Subcutaneous abdominal adipose tissue (tissue), 5 donors: ENCODE measurements at regions not wholly inside any gene's neighbourhood (a gene's known extent, or its start where the extent isn't known, plus 50 kb on each side); places are given as distances from the start of the nearest gene placed in this dataset.
"Not testable (repeated sequence)": the region's sequence is repeated elsewhere in the genome, so short reads cannot be mapped to it uniquely, and the experiment has no call there.

Source experiments
- H3K27ac ChIP-seq: one replicate; pipeline ENCODE4 v1.7.0; 2013; ENCODE audit warnings: low read depth, mild to moderate bottlenecking, inconsistent platforms, low read length, moderate library complexity
- H3K27me3 ChIP-seq, 5 donors: one replicate each; pipeline ENCODE4 v1.7.0; 2013; ENCODE audit warnings: low read length in 5 of 5, inconsistent platforms in 1 of 5; ENCODE audit not compliant: control insufficient read depth in 5 of 5, insufficient read depth in 4 of 5
- H3K36me3 ChIP-seq, 5 donors: one replicate each; pipeline ENCODE4 v1.7.0; 2013; ENCODE audit warnings: low read length in 5 of 5; ENCODE audit not compliant: control insufficient read depth in 5 of 5, insufficient read depth in 5 of 5
- H3K4me1 ChIP-seq, 5 donors: one replicate each; pipeline ENCODE4 v1.7.0; 2013; ENCODE audit warnings: low read length in 5 of 5, mild to moderate bottlenecking in 3 of 5, moderate library complexity in 1 of 5; ENCODE audit not compliant: control insufficient read depth in 5 of 5, insufficient read depth in 5 of 5
- H3K4me3 ChIP-seq, 5 donors: one replicate each; pipeline ENCODE4 v1.7.0; 2013; ENCODE audit warnings: low read length in 5 of 5, low read depth in 1 of 5
- H3K9ac ChIP-seq, 5 donors: one replicate each; pipeline ENCODE4 v1.7.0; 2013; ENCODE audit warnings: low read length in 5 of 5, mild to moderate bottlenecking in 4 of 5, moderate library complexity in 3 of 5
- H3K9me3 ChIP-seq, 5 donors: one replicate each; pipeline ENCODE4 v1.7.0; 2013; ENCODE audit warnings: low read length in 5 of 5; ENCODE audit not compliant: control insufficient read depth in 5 of 5
- donor health status: healthy.
- donor health status: healthy.
- donor health status: healthy.
- donor health status: healthy.
- donor health status: healthy.

DNA sequence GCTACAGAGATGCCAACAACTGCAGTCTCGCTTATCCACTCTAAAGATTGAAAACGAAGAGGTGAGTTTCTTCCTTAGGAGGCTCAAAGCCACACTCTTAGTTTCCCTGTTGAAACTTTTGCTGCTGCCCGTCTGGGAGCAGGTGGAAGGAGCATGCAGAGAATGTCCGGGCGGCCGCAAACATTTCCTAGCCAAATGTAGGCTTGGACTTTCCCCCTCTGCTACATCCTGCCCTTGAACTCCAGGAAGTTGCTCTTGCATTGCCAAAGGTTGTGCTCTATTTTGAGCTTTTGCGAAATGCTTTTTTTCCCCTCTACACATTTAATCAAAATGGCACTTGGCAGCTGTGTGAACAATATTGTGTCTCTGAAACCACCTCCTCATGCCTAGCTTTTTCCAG, 95.3 kb upstream of the FAM72C start:
- H3K36me3 ChIP-seq, H3K27me3 ChIP-seq, H3K27ac ChIP-seq, H3K4me1 ChIP-seq, H3K4me3 ChIP-seq, H3K9me3 ChIP-seq, H3K9ac ChIP-seq: not testable (repeated sequence)

DNA sequence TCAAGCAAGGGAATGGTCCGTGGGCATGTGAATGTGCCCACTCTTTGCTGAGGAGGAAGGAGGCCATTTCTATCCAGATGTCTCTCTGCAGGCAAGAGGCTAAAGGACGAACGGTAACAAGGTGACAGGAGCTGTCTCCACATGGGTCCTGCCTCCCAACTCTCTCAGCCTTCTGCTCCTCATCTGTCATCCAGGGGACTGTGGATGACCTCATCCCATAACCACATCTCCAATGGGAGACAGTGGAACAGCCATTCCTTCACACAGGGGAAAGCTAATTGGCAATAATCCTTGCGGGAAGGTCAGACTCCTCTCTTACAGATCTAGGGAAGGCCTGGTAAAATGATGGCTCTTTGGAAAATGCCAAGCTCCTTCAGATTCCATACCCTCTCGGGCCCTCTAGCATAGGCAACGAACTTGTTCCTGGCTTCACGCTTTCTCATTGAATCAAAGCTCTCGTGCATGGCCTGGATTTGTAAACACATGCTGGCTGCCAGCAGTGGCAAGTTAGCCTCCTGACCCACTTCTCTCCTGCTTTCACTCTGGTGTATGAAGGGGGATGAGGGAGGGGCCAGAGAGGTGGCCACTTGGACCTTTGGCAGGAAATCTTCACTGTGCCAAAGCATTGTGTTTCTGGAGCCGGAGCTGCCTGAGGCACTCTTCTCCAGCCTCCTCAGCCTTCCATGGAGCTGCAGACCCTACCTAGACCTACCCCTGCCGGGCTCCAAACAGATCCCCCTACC, 94.5 kb upstream of the FAM72C start:
- H3K4me1 ChIP-seq, H3K27me3 ChIP-seq, H3K9me3 ChIP-seq, H3K9ac ChIP-seq, H3K4me3 ChIP-seq, H3K27ac ChIP-seq, H3K36me3 ChIP-seq: not testable (repeated sequence)

- H3K27me3 ChIP-seq, H3K4me1 ChIP-seq, H3K36me3 ChIP-seq, H3K27ac ChIP-seq, H3K9ac ChIP-seq, H3K4me3 ChIP-seq, H3K9me3 ChIP-seq: not testable (repeated sequence)
These were observed 93.7 kb upstream of the FAM72C start for GRCh38 chr1:144065299-144066060.

- not testable (repeated sequence) for H3K27me3 ChIP-seq, H3K9me3 ChIP-seq, H3K27ac ChIP-seq, H3K4me3 ChIP-seq, H3K4me1 ChIP-seq, H3K36me3 ChIP-seq, H3K9ac ChIP-seq
These were observed 77.6 kb upstream of the FAM72C start for GRCh38 chr1:144049365-144049764.

GRCh38 chr1:144046645-144047044, 74.9 kb upstream of the FAM72C start:
- not testable (repeated sequence) for H3K36me3 ChIP-seq, H3K4me1 ChIP-seq, H3K9me3 ChIP-seq, H3K4me3 ChIP-seq, H3K27ac ChIP-seq, H3K27me3 ChIP-seq, H3K9ac ChIP-seq

- not testable (repeated sequence) for H3K27me3 ChIP-seq, H3K4me1 ChIP-seq, H3K9ac ChIP-seq, H3K36me3 ChIP-seq, H3K27ac ChIP-seq, H3K9me3 ChIP-seq, H3K4me3 ChIP-seq
These were observed 74.2 kb upstream of the FAM72C start for GRCh38 chr1:144045751-144046546.

DNA sequence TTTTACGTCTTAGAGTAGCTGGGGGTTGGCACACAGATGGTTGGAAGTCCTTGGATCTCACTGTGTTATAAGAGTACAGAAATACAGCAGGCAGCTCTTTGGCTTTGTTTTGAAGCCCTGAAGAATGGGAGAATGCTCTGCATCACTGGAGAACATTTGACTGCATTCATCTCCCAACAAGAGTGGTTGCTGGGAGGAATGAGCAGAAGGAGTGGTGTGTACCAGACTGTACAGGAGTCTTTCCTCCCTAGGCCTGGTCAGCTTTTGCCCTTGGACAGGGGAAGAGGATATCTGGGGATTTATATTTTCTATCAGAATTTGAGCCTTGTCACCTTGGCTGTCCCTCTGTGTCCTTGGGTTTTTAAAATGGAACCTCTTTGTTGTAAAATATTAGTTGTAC, 70.5 kb upstream of the FAM72C start:
- H3K27ac ChIP-seq, H3K36me3 ChIP-seq, H3K9ac ChIP-seq, H3K4me1 ChIP-seq, H3K4me3 ChIP-seq, H3K9me3 ChIP-seq, H3K27me3 ChIP-seq: not testable (repeated sequence)

DNA sequence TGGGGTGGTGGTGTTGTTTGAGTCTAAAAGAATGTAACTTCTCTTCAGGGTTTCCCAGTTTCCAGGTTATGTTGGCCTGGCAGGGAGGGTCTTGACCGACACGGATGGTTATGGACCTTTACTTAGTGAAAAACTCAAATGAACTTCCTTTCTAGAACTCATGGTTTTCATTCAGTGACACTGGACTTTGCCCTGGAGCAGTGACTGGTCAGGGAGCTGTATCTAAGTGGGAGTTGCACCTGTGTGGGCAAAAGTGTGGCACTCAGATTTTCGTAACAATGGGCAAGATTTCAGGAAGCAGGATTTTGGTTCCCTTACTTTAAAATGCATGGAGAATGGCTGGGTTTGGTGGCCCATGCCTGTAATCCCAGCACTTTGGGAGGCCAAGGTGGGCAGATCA, 68.5 kb upstream of the FAM72C start:
- not testable (repeated sequence) for H3K27ac ChIP-seq, H3K9ac ChIP-seq, H3K27me3 ChIP-seq, H3K4me1 ChIP-seq, H3K36me3 ChIP-seq, H3K4me3 ChIP-seq, H3K9me3 ChIP-seq

DNA sequence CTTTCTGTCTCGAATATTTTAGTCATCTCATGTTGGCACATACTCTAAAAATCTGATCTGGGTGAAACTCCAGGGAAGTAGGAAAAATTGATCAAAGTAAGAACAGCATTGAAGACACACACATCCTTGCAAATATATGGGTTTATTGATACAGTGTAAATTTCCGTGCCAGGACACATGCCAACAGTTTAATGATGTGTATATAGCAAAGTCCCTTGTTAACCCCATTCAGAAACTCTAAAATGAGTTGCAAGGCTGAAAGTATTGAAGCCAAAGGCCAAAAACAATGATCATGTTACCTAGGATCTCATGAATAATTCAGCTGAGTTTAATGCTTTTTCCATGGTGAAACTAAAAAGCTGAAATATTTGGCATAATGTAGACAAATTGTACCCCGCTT, 62.3 kb upstream of the FAM72C start:
- not testable (repeated sequence) for H3K9me3 ChIP-seq, H3K36me3 ChIP-seq, H3K4me3 ChIP-seq, H3K4me1 ChIP-seq, H3K9ac ChIP-seq, H3K27ac ChIP-seq, H3K27me3 ChIP-seq

DNA sequence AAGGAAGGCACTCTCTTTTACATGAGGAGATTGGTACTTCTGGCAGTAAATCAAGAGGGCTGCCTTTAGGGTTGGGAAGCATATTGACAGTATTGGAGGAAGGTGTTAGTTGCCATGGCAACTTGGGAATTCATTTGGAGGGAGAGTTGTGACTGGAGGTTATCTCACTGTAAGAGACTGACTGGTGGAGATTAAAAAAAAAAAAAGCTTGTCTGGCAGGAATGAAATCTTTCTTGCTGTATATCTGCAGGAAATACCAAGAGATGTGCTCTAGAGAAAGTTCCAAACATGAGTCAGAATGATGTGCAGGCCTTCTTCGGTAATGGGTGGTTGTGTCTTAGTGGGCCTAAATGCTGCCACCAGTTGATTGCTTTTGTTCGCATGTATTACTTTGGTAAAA, 59.8 kb upstream of the FAM72C start:
- not testable (repeated sequence) for H3K9me3 ChIP-seq, H3K4me1 ChIP-seq, H3K9ac ChIP-seq, H3K27ac ChIP-seq, H3K27me3 ChIP-seq, H3K36me3 ChIP-seq, H3K4me3 ChIP-seq
